GM23338 (cell line): ENCODE measurements at regions not wholly inside any gene's neighbourhood (a gene's known extent, or its start where the extent isn't known, plus 50 kb on each side); places are given as distances from the start of the nearest gene placed in this dataset.

Source experiments
- CREB1 ChIP-seq: fragments of 250-450 bp; sonication (Bioruptor Pico); IDR thresholded peaks from 2 replicates; pipeline ENCODE4 v1.5.0; 2020; ENCODE audit warnings: low read depth, mild to moderate bottlenecking, moderate library complexity
- CTCF ChIP-seq, 2 experiments: fragments of 200-600 bp in 1 of 2; sonication (generic) in 1 of 2; conservative IDR thresholded peaks; 2 replicates each; pipeline versions ENCODE4 v1.5.1 to v1.6.1; 2016 to 2017; ENCODE audit warnings: antibody characterized with exemption in 2 of 2, low read depth in 2 of 2, mild to moderate bottlenecking in 2 of 2, moderate library complexity in 1 of 2
- ETS1 ChIP-seq: IDR thresholded peaks from 2 replicates; pipeline ENCODE4 v1.6.1; 2016; ENCODE audit warnings: antibody characterized with exemption
- EZH2 ChIP-seq: fragments of 200-600 bp; sonication (generic); IDR thresholded peaks from one replicate; pipeline ENCODE4 v1.8.0; 2017; ENCODE audit warnings: antibody characterized with exemption, mild to moderate bottlenecking, low read depth; ENCODE audit not compliant: unreplicated experiment
- EZH2phosphoT487 ChIP-seq: fragments of 200-600 bp; sonication (generic); IDR thresholded peaks from one replicate; pipeline ENCODE4 v1.8.1; 2018; ENCODE audit warnings: antibody characterized with exemption; ENCODE audit not compliant: unreplicated experiment
- JUNB ChIP-seq: IDR thresholded peaks from one replicate; pipeline ENCODE4 v1.6.1; 2016; ENCODE audit warnings: antibody characterized with exemption; ENCODE audit not compliant: unreplicated experiment
- POLR2AphosphoS5 ChIP-seq: IDR thresholded peaks from 2 replicates; pipeline ENCODE4 v1.6.1; 2016; ENCODE audit warnings: antibody characterized with exemption, low read depth
- REST ChIP-seq: IDR thresholded peaks from one replicate; pipeline ENCODE4 v1.6.1; 2018; ENCODE audit warnings: antibody characterized with exemption; ENCODE audit not compliant: unreplicated experiment
- STAT1 ChIP-seq: IDR thresholded peaks from one replicate; pipeline ENCODE4 v1.6.1; 2016; ENCODE audit warnings: antibody characterized with exemption; ENCODE audit not compliant: unreplicated experiment
- ZNF114 ChIP-seq: fragments of 250-450 bp; sonication (Bioruptor Pico); IDR thresholded peaks from 2 replicates; pipeline ENCODE4 v1.5.0; 2020; ENCODE audit warnings: mild to moderate bottlenecking, moderate library complexity
- ZNF331 ChIP-seq: fragments of 250-450 bp; sonication (Bioruptor Pico); IDR thresholded peaks from 2 replicates; pipeline ENCODE4 v1.5.0; 2020; ENCODE audit warnings: low read depth, mild to moderate bottlenecking, moderate library complexity

GRCh38 chr15:20351448-20351971 is 190.1 kb downstream of the GOLGA6L6 start:
- TF ChIP-seq CTCF (conservative IDR thresholded peaks at IDR 0.05; ENCODE audit: low read depth in 2 of 2) = no peak
- TF ChIP-seq CREB1 (CRISPR knock-in tag) = no peak
- TF ChIP-seq POLR2AphosphoS5 = no peak
- no peak for TF ChIP-seq EZH2
- TF ChIP-seq REST = no peak
- no peak for TF ChIP-seq EZH2phosphoT487
- no peak for TF ChIP-seq ZNF114 (CRISPR knock-in tag)
- TF ChIP-seq ZNF331 (CRISPR knock-in tag) = no peak
- TF ChIP-seq STAT1 = no peak
- TF ChIP-seq JUNB = no peak
- no peak for TF ChIP-seq ETS1
